Mesendoderm (in vitro differentiated cells): ENCODE measurements at regions not wholly inside any gene's neighbourhood (a gene's known extent, or its start where the extent isn't known, plus 50 kb on each side); places are given as distances from the start of the nearest gene placed in this dataset.

ENCODE experiments used
- DNase-seq: peaks from one replicate; pipeline ENCODE4 v3.0.0; 2013
- H2AK5ac ChIP-seq: 2 replicates; pipeline ENCODE4 v1.6.1; 2013; ENCODE audit warnings: low read length, inconsistent platforms
- H2BK120ac ChIP-seq: 2 replicates; pipeline ENCODE4 v1.6.1; 2013; ENCODE audit warnings: low read depth, mild to moderate bottlenecking, low read length, moderate library complexity, mixed read lengths
- H2BK15ac ChIP-seq: replicated peaks from 2 replicates; pipeline ENCODE4 v1.6.1; 2013; ENCODE audit warnings: low read depth, mild to moderate bottlenecking, moderate library complexity
- H2BK5ac ChIP-seq: 2 replicates; pipeline ENCODE4 v1.6.1; 2013; ENCODE audit warnings: low read length, inconsistent platforms
- H3K18ac ChIP-seq: 2 replicates; pipeline ENCODE4 v1.6.1; 2013; ENCODE audit warnings: mild to moderate bottlenecking, low read length, mixed read lengths
- H3K23ac ChIP-seq: one replicate; pipeline ENCODE4 v1.6.1; 2013; ENCODE audit warnings: low read length
- H3K27ac ChIP-seq: 2 replicates; pipeline ENCODE4 v1.5.1; 2013; ENCODE audit warnings: low read depth, mild to moderate bottlenecking, inconsistent platforms, low read length, moderate library complexity
- H3K27me3 ChIP-seq: 2 replicates; pipeline ENCODE4 v1.6.1; 2013; ENCODE audit warnings: low read length, control low read depth, mild to moderate bottlenecking, inconsistent platforms; ENCODE audit not compliant: insufficient read depth, poor library complexity
- H3K36me3 ChIP-seq: 2 replicates; pipeline ENCODE4 v1.6.1; 2013; ENCODE audit warnings: low read length, inconsistent platforms; ENCODE audit not compliant: control insufficient read depth, insufficient read depth
- H3K4ac ChIP-seq: one replicate; pipeline ENCODE4 v1.6.1; 2013; ENCODE audit warnings: low read depth, mild to moderate bottlenecking, low read length, moderate library complexity
- H3K4me1 ChIP-seq: 2 replicates; pipeline ENCODE4 v1.6.1; 2013; ENCODE audit warnings: low read depth, low read length, inconsistent platforms; ENCODE audit not compliant: control insufficient read depth
- H3K4me2 ChIP-seq: 2 replicates; pipeline ENCODE4 v1.6.1; 2013; ENCODE audit warnings: low read length
- H3K4me3 ChIP-seq: 2 replicates; pipeline ENCODE4 v1.5.1; 2013; ENCODE audit warnings: mild to moderate bottlenecking, low read length
- H3K56ac ChIP-seq: one replicate; pipeline ENCODE4 v1.6.1; 2013; ENCODE audit warnings: low read length
- H3K79me1 ChIP-seq: 2 replicates; pipeline ENCODE4 v1.6.1; 2013; ENCODE audit warnings: low read length, inconsistent platforms
- H3K79me2 ChIP-seq: 2 replicates; pipeline ENCODE4 v1.6.1; 2013; ENCODE audit warnings: mild to moderate bottlenecking, low read length; ENCODE audit not compliant: control insufficient read depth, insufficient read depth
- H3K9ac ChIP-seq: 2 replicates; pipeline ENCODE4 v1.6.1; 2013; ENCODE audit warnings: low read length, inconsistent platforms
- H4K5ac ChIP-seq: one replicate; pipeline ENCODE4 v1.6.1; 2013; ENCODE audit warnings: low read length
- H4K8ac ChIP-seq: one replicate; pipeline ENCODE4 v1.6.1; 2013; ENCODE audit warnings: low read depth, mild to moderate bottlenecking, control low read depth, low read length, moderate library complexity
- WGBS: extraction: QIAGEN DNeasy Blood & Tissue Kit; methylation state at CpG from one replicate; pipeline ENCODE4 v1.1.7; 2013; ENCODE audit warnings: low lambda C conversion rate, missing lambda C conversion rate; ENCODE audit not compliant: insufficient coverage; ENCODE audit errors: extremely low coverage; 5-methylcytosine and 5-hydroxymethylcytosine counted together

- no peak for DNase-seq
Measured at GRCh38 chr11:127640561-127641451, 640.2 kb upstream of the KIRREL3 start.

GRCh38 chr11:127639916-127640315 is 639.3 kb upstream of the KIRREL3 start:
- H2BK120ac ChIP-seq, result no peak overlapping the region
- H3K79me1 ChIP-seq, result no peaks in the 10 kb centered on the region
- no peak for DNase-seq
- H3K4ac ChIP-seq, result no peak overlapping the region
- H3K36me3 ChIP-seq, result no peaks in the 10 kb centered on the region
- H3K4me3 ChIP-seq, result no peak overlapping the region
- no peak overlapping the region for H3K9ac ChIP-seq
- no peak overlapping the region for H3K23ac ChIP-seq
- no peak overlapping the region for H2BK15ac ChIP-seq
- H3K4me2 ChIP-seq, result no peak overlapping the region
- no peak overlapping the region for H3K27ac ChIP-seq
- H2BK5ac ChIP-seq, result no peak overlapping the region
- no peak overlapping the region for H4K5ac ChIP-seq
- no peaks in the 10 kb centered on the region for H3K27me3 ChIP-seq
- H3K56ac ChIP-seq, result no peak overlapping the region
- H3K18ac ChIP-seq, result no peak overlapping the region
- no peak overlapping the region for H4K8ac ChIP-seq
- no peaks in the 10 kb centered on the region for H3K4me1 ChIP-seq
- H2AK5ac ChIP-seq, result no peak overlapping the region
- no peaks in the 10 kb centered on the region for H3K79me2 ChIP-seq
- no CpG with 5 or more reads among the region's 2 CpGs for WGBS

More at GRCh38 chr11:127640561-127641451, 640.2 kb upstream of the KIRREL3 start:
- no peak overlapping the region for H3K4me2 ChIP-seq
- H3K18ac ChIP-seq, result no peak overlapping the region
- H3K36me3 ChIP-seq, result no peaks in the 10 kb centered on the region
- no peak overlapping the region for H3K27ac ChIP-seq
- WGBS, result no CpG with 5 or more reads among the region's 1 CpG
- H3K9ac ChIP-seq, result no peak overlapping the region
- no peak overlapping the region for H3K4ac ChIP-seq
- H3K79me2 ChIP-seq, result no peaks in the 10 kb centered on the region
- no peak overlapping the region for H4K5ac ChIP-seq
- no peak overlapping the region for H2BK15ac ChIP-seq
- no peaks in the 10 kb centered on the region for H3K79me1 ChIP-seq
- H2BK120ac ChIP-seq, result no peak overlapping the region
- no peak overlapping the region for H3K23ac ChIP-seq
- no peaks in the 10 kb centered on the region for H3K4me1 ChIP-seq
- no peak overlapping the region for H4K8ac ChIP-seq
- H2AK5ac ChIP-seq, result no peak overlapping the region
- H2BK5ac ChIP-seq, result no peak overlapping the region
- H3K27me3 ChIP-seq, result no peaks in the 10 kb centered on the region
- H3K4me3 ChIP-seq, result no peak overlapping the region
- no peak overlapping the region for H3K56ac ChIP-seq

- no peak overlapping the region for H3K9ac ChIP-seq
- H3K27ac ChIP-seq, result no peak overlapping the region
- DNase-seq, result peak; percentile 58
- no peaks in the 10 kb centered on the region for H3K27me3 ChIP-seq
- no peak overlapping the region for H2BK5ac ChIP-seq
- no peaks in the 10 kb centered on the region for H3K79me1 ChIP-seq
- no CpG with 5 or more reads among the region's 2 CpGs for WGBS
- H3K36me3 ChIP-seq, result no peaks in the 10 kb centered on the region
- no peak overlapping the region for H3K4me2 ChIP-seq
- no peak overlapping the region for H4K8ac ChIP-seq
- no peak overlapping the region for H3K4me3 ChIP-seq
- peak overlapping the region; percentile 67 for H2BK120ac ChIP-seq
- peak overlapping the region; percentile 84 for H3K18ac ChIP-seq
- peak overlapping the region; percentile 92 for H2BK15ac ChIP-seq
- no peaks in the 10 kb centered on the region for H3K4me1 ChIP-seq
- no peaks in the 10 kb centered on the region for H3K79me2 ChIP-seq
- H2AK5ac ChIP-seq, result no peak overlapping the region
- H3K56ac ChIP-seq, result no peak overlapping the region
- H3K23ac ChIP-seq, result no peak overlapping the region
- no peak overlapping the region for H4K5ac ChIP-seq
- peak overlapping the region; percentile 16 for H3K4ac ChIP-seq
Measured at GRCh38 chr11:127632976-127633680, 632.6 kb upstream of the KIRREL3 start.

- Histone ChIP-seq H2BK5ac (no peak overlapping the region), H3K4me2 (no peak overlapping the region), H2AK5ac (no peak overlapping the region), H3K9ac (no peak overlapping the region), H3K23ac (no peak overlapping the region), H3K79me1 (no peaks in the 10 kb centered on the region), H3K4me3 (no peak overlapping the region), H3K36me3 (no peaks in the 10 kb centered on the region), H3K18ac (peak overlapping the region; percentile 84), H3K27me3 (no peaks in the 10 kb centered on the region), H3K4ac (no peak overlapping the region), H3K56ac (no peak overlapping the region), H4K5ac (no peak overlapping the region), H2BK15ac (peak overlapping the region; percentile 92), H4K8ac (no peak overlapping the region), H2BK120ac (peak overlapping the region; percentile 67), H3K4me1 (no peaks in the 10 kb centered on the region), H3K27ac (no peak overlapping the region), H3K79me2 (no peaks in the 10 kb centered on the region)
- WGBS, result no CpG with 5 or more reads among the region's 4 CpGs
- DNase-seq, result no peak
Measured at GRCh38 chr11:127632546-127632945, 632.0 kb upstream of the KIRREL3 start.

- no peak overlapping the region for H3K4ac ChIP-seq
- H2AK5ac ChIP-seq, result no peak overlapping the region
- H3K4me3 ChIP-seq, result no peak overlapping the region
- H3K9ac ChIP-seq, result no peak overlapping the region
- H3K36me3 ChIP-seq, result no peaks in the 10 kb centered on the region
- H3K79me1 ChIP-seq, result no peaks in the 10 kb centered on the region
- H3K56ac ChIP-seq, result no peak overlapping the region
- WGBS, result no CpG with 5 or more reads among the region's 5 CpGs
- H3K27ac ChIP-seq, result no peak overlapping the region
- H2BK120ac ChIP-seq, result no peak overlapping the region
- H3K27me3 ChIP-seq, result no peaks in the 10 kb centered on the region
- no peak overlapping the region for H4K5ac ChIP-seq
- H3K79me2 ChIP-seq, result no peaks in the 10 kb centered on the region
- no peak for DNase-seq
- no peak overlapping the region for H3K4me2 ChIP-seq
- H2BK15ac ChIP-seq, result no peak overlapping the region
- H3K4me1 ChIP-seq, result no peaks in the 10 kb centered on the region
- no peak overlapping the region for H2BK5ac ChIP-seq
- no peak overlapping the region for H3K23ac ChIP-seq
- H3K18ac ChIP-seq, result no peak overlapping the region
- no peak overlapping the region for H4K8ac ChIP-seq
Measured at GRCh38 chr11:127631974-127632373, 631.4 kb upstream of the KIRREL3 start.
